ENCODE measurements at regions not wholly inside any gene's neighbourhood (a gene's known extent, or its start where the extent isn't known, plus 50 kb on each side); places are given as distances from the start of the nearest gene placed in this dataset.

DNA sequence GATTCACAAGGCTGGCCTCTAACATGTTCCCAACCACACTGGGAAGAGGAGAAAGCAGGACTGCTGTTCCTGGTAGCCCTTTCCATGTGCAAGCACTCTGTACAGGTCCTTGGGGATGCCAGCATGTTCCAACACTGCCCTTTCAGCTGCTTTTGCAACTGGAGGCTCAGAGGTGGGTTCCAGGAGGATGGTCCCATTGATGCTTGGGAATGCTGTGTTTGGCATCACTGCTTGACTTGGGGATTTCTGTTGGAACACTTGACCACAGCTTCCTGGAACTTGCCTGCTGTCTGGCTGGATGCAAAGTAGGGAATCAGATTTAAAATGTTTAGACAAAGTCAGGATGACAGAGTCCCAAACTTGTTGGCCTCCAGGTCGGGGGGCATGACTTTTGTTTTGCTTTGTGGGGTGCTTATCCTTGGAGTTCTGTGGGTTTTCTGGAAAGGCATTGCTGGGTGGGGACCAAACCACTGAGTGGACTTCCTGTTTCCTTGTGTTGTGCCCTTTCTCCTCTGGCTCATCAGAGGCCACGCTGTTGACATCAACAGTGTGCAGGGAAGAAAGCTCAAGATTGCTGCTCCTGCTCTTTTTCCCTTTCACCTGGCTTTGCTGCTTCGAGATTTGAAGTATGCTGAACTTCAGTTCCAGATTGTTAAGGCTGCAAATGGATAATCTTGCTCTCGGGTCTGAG lies 148.5 kb upstream of the RPS23 start:
- Histone ChIP-seq H3K27ac (ENCODE audit: extremely low read length, insufficient read depth, low read length) (no peak overlapping the region), H3K4me3 (replicated peaks in 1 of 3; ENCODE audit: insufficient read depth in 1 of 3, low read depth in 2 of 3, low read length in 3 of 3) (no peak overlapping the region), H3K9me3 (ENCODE audit: low read length) (no peaks in the 10 kb centered on the region), H3K4me1 (ENCODE audit: insufficient read depth, low read length) (0 out of 2 replicates have a peak, but pooled peaks cover 5% of the 10 kb centered on the region), H3K9ac (ENCODE audit: insufficient read depth, low read depth, low read length) (no peak overlapping the region), H3K4me2 (ENCODE audit: low read depth, low read length) (no peak overlapping the region), H4K20me1 (ENCODE audit: insufficient read depth, low read length) (no peaks in the 10 kb centered on the region), H2AFZ (ENCODE audit: low read length) (no peak overlapping the region), H3K36me3 (replicated peaks in 1 of 2; ENCODE audit: control insufficient read depth in 1 of 2, insufficient read depth in 2 of 2, low read length in 2 of 2) (no peaks in the 10 kb centered on the region), H3K27me3 (ENCODE audit: control insufficient read depth in 1 of 2, insufficient read depth in 2 of 2, low read length in 2 of 2) (no peaks in the 10 kb centered on the region), H3K79me2 (ENCODE audit: insufficient read depth, low read length) (no peaks in the 10 kb centered on the region)
- FAIRE-seq, result no peak
- ATAC-seq, result no peak
- in situ Hi-C loops (cut with HindIII; ENCODE audit: extremely low pct_ligation_motif_present, low pct_unique_long_range_greater_than_20kb), result no loop called here
- 28% methylated on average over 4 of the region's 4 CpGs for WGBS (ENCODE audit: low lambda C conversion rate)
- ChIA-PET CTCF (ENCODE audit: low intra/inter-chr PET ratio, low total read pairs) (no interaction called here), POLR2A (no interaction called here)
- no peak for DNase-seq (ENCODE audit: low spot score)
- TF ChIP-seq, protein P1, sequence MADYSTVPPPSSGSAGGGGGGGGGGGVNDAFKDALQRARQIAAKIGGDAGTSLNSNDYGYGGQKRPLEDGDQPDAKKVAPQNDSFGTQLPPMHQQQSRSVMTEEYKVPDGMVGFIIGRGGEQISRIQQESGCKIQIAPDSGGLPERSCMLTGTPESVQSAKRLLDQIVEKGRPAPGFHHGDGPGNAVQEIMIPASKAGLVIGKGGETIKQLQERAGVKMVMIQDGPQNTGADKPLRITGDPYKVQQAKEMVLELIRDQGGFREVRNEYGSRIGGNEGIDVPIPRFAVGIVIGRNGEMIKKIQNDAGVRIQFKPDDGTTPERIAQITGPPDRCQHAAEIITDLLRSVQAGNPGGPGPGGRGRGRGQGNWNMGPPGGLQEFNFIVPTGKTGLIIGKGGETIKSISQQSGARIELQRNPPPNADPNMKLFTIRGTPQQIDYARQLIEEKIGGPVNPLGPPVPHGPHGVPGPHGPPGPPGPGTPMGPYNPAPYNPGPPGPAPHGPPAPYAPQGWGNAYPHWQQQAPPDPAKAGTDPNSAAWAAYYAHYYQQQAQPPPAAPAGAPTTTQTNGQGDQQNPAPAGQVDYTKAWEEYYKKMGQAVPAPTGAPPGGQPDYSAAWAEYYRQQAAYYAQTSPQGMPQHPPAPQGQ (CRISPR knock-in tag; IDR thresholded peaks at IDR 0.05; ENCODE audit: borderline replicate concordance), result no peak
- TF ChIP-seq NR1H2 (CRISPR knock-in tag; IDR thresholded peaks at IDR 0.05; ENCODE audit: borderline replicate concordance, low read depth), result no peak
- TF ChIP-seq ZNF138 (CRISPR knock-in tag; IDR thresholded peaks at IDR 0.05; ENCODE audit: low read depth), result no peak
- TF ChIP-seq HNRNPK (IDR thresholded peaks at IDR 0.05; ENCODE audit: low read depth, low read length, poor library complexity, severe bottlenecking), result no peak
- TF ChIP-seq, protein P2, sequence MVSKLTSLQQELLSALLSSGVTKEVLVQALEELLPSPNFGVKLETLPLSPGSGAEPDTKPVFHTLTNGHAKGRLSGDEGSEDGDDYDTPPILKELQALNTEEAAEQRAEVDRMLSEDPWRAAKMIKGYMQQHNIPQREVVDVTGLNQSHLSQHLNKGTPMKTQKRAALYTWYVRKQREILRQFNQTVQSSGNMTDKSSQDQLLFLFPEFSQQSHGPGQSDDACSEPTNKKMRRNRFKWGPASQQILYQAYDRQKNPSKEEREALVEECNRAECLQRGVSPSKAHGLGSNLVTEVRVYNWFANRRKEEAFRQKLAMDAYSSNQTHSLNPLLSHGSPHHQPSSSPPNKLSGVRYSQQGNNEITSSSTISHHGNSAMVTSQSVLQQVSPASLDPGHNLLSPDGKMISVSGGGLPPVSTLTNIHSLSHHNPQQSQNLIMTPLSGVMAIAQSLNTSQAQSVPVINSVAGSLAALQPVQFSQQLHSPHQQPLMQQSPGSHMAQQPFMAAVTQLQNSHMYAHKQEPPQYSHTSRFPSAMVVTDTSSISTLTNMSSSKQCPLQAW (CRISPR knock-in tag; IDR thresholded peaks at IDR 0.05), result no peak
- no peak for TF ChIP-seq PPARG (CRISPR knock-in tag; conservative IDR thresholded peaks at IDR 0.05)
- TF ChIP-seq THAP7 (CRISPR knock-in tag; IDR thresholded peaks at IDR 0.05), result no peak
- intact Hi-C loops (cut with micrococcal nuclease; ENCODE audit: unreplicated experiment), result no loop called here
- no TSS peak for BruUV-seq (replicated peaks)

Data from HepG2 (cell line).